Endodermal cell (in vitro differentiated cells): ENCODE measurements at regions not wholly inside any gene's neighbourhood (a gene's known extent, or its start where the extent isn't known, plus 50 kb on each side); places are given as distances from the start of the nearest gene placed in this dataset.

Experiments
- DNase-seq: peaks from one replicate; pipeline ENCODE4 v3.0.0-alpha.2; 2017
- H3K27ac ChIP-seq: 2 replicates; pipeline ENCODE4 v1.5.1; 2013; ENCODE audit warnings: mild to moderate bottlenecking, low read depth, low read length, moderate library complexity
- H3K27me3 ChIP-seq: 2 replicates; pipeline ENCODE4 v1.6.1; 2013; ENCODE audit warnings: mild to moderate bottlenecking, low read length, moderate library complexity; ENCODE audit not compliant: insufficient read depth, control insufficient read depth, poor library complexity, severe bottlenecking
- H3K36me3 ChIP-seq: 2 replicates; pipeline ENCODE4 v1.7.0; 2013; ENCODE audit warnings: mild to moderate bottlenecking, low read length, moderate library complexity; ENCODE audit not compliant: control insufficient read depth, insufficient read depth
- H3K4me1 ChIP-seq: one replicate; pipeline ENCODE4 v1.7.0; 2013; ENCODE audit warnings: low read length; ENCODE audit not compliant: control insufficient read depth, insufficient read depth
- H3K4me3 ChIP-seq: 2 replicates; pipeline ENCODE4 v1.5.1; 2013; ENCODE audit warnings: mild to moderate bottlenecking, low read length, moderate library complexity
- H3K9ac ChIP-seq: 2 replicates; pipeline ENCODE4 v1.6.1; 2013; ENCODE audit warnings: mild to moderate bottlenecking, low read length, moderate library complexity; ENCODE audit not compliant: poor library complexity, severe bottlenecking; ENCODE audit errors: extremely low read depth
- H3K9me3 ChIP-seq: 2 replicates; pipeline ENCODE4 v1.6.1; 2013; ENCODE audit warnings: mild to moderate bottlenecking, low read length, moderate library complexity; ENCODE audit not compliant: control insufficient read depth
- H3K27ac Mint-ChIP-seq: 2 replicates; pipeline ENCODE4 v1.8.0; 2020; ENCODE audit warnings: mixed read lengths
- H3K27me3 Mint-ChIP-seq: 2 replicates; pipeline ENCODE4 v1.8.0; 2021; ENCODE audit warnings: mild to moderate bottlenecking, mixed read lengths; ENCODE audit not compliant: insufficient read depth
- H3K36me3 Mint-ChIP-seq: 2 replicates; pipeline ENCODE4 v1.8.0; 2020; ENCODE audit warnings: low read depth, mixed read lengths
- H3K4me1 Mint-ChIP-seq: 2 replicates; pipeline ENCODE4 v1.8.0; 2020; ENCODE audit warnings: mixed read lengths
- H3K4me3 Mint-ChIP-seq: 2 replicates; pipeline ENCODE4 v1.8.0; 2020; ENCODE audit warnings: mild to moderate bottlenecking, moderate library complexity, mixed read lengths
- H3K9me3 Mint-ChIP-seq: 2 replicates; pipeline ENCODE4 v1.8.0; 2020; ENCODE audit warnings: mild to moderate bottlenecking, mixed read lengths
- WGBS, 2 experiments: methylation state at CpG; one replicate each; pipeline versions ENCODE4 v1.1.5 to v1.1.7; 2013; ENCODE audit warnings: missing lambda C conversion rate in 2 of 2, mixed read lengths in 1 of 2; ENCODE audit not compliant: insufficient coverage in 1 of 2, insufficient read length in 1 of 2; 5-methylcytosine and 5-hydroxymethylcytosine counted together
- TF ChIP-seq, protein P1 (sequence below): fragments of 200-600 bp; sonication (generic); conservative IDR thresholded peaks from 2 replicates; pipeline ENCODE4 v1.5.0; 2021; ENCODE audit warnings: antibody characterized with exemption, mild to moderate bottlenecking

GRCh38 chr7:155190688-155191087 lies 107.0 kb upstream of the INSIG1 start:
- Mint-ChIP-seq H3K36me3 (no peaks in the 10 kb centered on the region), H3K4me3 (no peak overlapping the region), H3K9me3 (peaks cover 25% of the 10 kb centered on the region), H3K27me3 (peaks cover 27% of the 10 kb centered on the region), H3K27ac (no peak overlapping the region), H3K4me1 (peaks cover 2% of the 10 kb centered on the region)
- H3K9ac ChIP-seq, result no peak overlapping the region
- TF ChIP-seq, protein P1, sequence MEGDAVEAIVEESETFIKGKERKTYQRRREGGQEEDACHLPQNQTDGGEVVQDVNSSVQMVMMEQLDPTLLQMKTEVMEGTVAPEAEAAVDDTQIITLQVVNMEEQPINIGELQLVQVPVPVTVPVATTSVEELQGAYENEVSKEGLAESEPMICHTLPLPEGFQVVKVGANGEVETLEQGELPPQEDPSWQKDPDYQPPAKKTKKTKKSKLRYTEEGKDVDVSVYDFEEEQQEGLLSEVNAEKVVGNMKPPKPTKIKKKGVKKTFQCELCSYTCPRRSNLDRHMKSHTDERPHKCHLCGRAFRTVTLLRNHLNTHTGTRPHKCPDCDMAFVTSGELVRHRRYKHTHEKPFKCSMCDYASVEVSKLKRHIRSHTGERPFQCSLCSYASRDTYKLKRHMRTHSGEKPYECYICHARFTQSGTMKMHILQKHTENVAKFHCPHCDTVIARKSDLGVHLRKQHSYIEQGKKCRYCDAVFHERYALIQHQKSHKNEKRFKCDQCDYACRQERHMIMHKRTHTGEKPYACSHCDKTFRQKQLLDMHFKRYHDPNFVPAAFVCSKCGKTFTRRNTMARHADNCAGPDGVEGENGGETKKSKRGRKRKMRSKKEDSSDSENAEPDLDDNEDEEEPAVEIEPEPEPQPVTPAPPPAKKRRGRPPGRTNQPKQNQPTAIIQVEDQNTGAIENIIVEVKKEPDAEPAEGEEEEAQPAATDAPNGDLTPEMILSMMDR, result peak; percentile 84
- peak; percentile 89 for DNase-seq
- H3K36me3 ChIP-seq, result no peaks in the 10 kb centered on the region
- no peaks in the 10 kb centered on the region for H3K4me1 ChIP-seq
- no peak overlapping the region for H3K4me3 ChIP-seq
- H3K27me3 ChIP-seq, result no peaks in the 10 kb centered on the region
- WGBS, 2 experiments, result 25 to 27% methylated on average over 28 of the region's 28 CpGs
- peaks cover 6% of the 10 kb centered on the region for H3K9me3 ChIP-seq
- H3K27ac ChIP-seq, result no peak overlapping the region

GRCh38 chr7:155191137-155191536 lies 106.5 kb upstream of the INSIG1 start:
- H3K9me3 ChIP-seq, result peaks cover 1% of the 10 kb centered on the region
- H3K27ac ChIP-seq, result no peak overlapping the region
- H3K4me1 Mint-ChIP-seq, result peaks cover 2% of the 10 kb centered on the region
- no peaks in the 10 kb centered on the region for H3K36me3 Mint-ChIP-seq
- DNase-seq, result no peak
- no peaks in the 10 kb centered on the region for H3K27me3 ChIP-seq
- peaks cover 21% of the 10 kb centered on the region for H3K9me3 Mint-ChIP-seq
- no peak overlapping the region for H3K4me3 ChIP-seq
- TF ChIP-seq, protein P1, result no peak
- H3K36me3 ChIP-seq, result no peaks in the 10 kb centered on the region
- no peak overlapping the region for H3K9ac ChIP-seq
- H3K4me3 Mint-ChIP-seq, result no peak overlapping the region
- no peaks in the 10 kb centered on the region for H3K4me1 ChIP-seq
- 80 to 89% methylated on average over 7 to 14 of the region's 14 CpGs for WGBS, 2 experiments
- peaks cover 27% of the 10 kb centered on the region for H3K27me3 Mint-ChIP-seq
- no peak overlapping the region for H3K27ac Mint-ChIP-seq

- H3K4me3 Mint-ChIP-seq, result no peak overlapping the region
Observed at GRCh38 chr7:155191901-155192478, 105.7 kb upstream of the INSIG1 start.

More at GRCh38 chr7:155191901-155192478, 105.7 kb upstream of the INSIG1 start:
- H3K4me1 Mint-ChIP-seq, result peaks cover 2% of the 10 kb centered on the region
- no peaks in the 10 kb centered on the region for H3K4me1 ChIP-seq
- no peak overlapping the region for H3K9ac ChIP-seq
- TF ChIP-seq, protein P1, result no peak
- no peaks in the 10 kb centered on the region for H3K36me3 Mint-ChIP-seq
- no peak for DNase-seq
- H3K27ac ChIP-seq, result no peak overlapping the region
- WGBS, 2 experiments, result 93 to 100% methylated on average over 4 of the region's 4 CpGs
- H3K9me3 ChIP-seq, result no peaks in the 10 kb centered on the region
- H3K36me3 ChIP-seq, result no peaks in the 10 kb centered on the region
- no peak overlapping the region for H3K4me3 ChIP-seq
- H3K27me3 ChIP-seq, result no peaks in the 10 kb centered on the region
- H3K27ac Mint-ChIP-seq, result no peak overlapping the region
- peaks cover 13% of the 10 kb centered on the region for H3K9me3 Mint-ChIP-seq
- peaks cover 27% of the 10 kb centered on the region for H3K27me3 Mint-ChIP-seq
